ENCODE measurements at regions not wholly inside any gene's neighbourhood (a gene's known extent, or its start where the extent isn't known, plus 50 kb on each side); places are given as distances from the start of the nearest gene placed in this dataset.

GRCh38 chrX:9324676-9325075, 140.2 kb upstream of the TBL1X start:
- Histone ChIP-seq H3K23ac (ENCODE audit: low read depth, low read length) (no peak overlapping the region), H3K27ac (ENCODE audit: insufficient read depth, low read length) (no peak overlapping the region), H3K4me3 (ENCODE audit: insufficient read depth, low read depth, low read length) (no peak overlapping the region), H2BK15ac (ENCODE audit: low read depth, low read length) (no peak overlapping the region), H3K36me3 (ENCODE audit: control insufficient read depth, insufficient read depth, low read length) (no peaks in the 10 kb centered on the region), H3K4me1 (ENCODE audit: control insufficient read depth, insufficient read depth, low read length) (peaks cover 6% of the 10 kb centered on the region), H3K79me1 (ENCODE audit: low read depth in 1 of 2, low read length in 2 of 2) (no peaks in the 10 kb centered on the region), H2BK20ac (ENCODE audit: low read depth, low read length) (no peak overlapping the region), H2AFZ (replicated peaks; ENCODE audit: low read length, poor library complexity) (no peak overlapping the region), H3K9me3 (ENCODE audit: control insufficient read depth, insufficient read depth, low read length) (no peaks in the 10 kb centered on the region), H2BK120ac (ENCODE audit: low read depth, low read length) (no peak overlapping the region), H4K20me1 (ENCODE audit: insufficient read depth, low read length) (no peaks in the 10 kb centered on the region), H3K18ac (ENCODE audit: low read depth, low read length) (no peak overlapping the region), H2AK5ac (ENCODE audit: low read depth, low read length) (no peak overlapping the region), H3K4me2 (ENCODE audit: low read depth, low read length) (no peak overlapping the region), H2BK5ac (ENCODE audit: low read depth, low read length, poor library complexity, severe bottlenecking) (no peak overlapping the region), H3K27me3 (ENCODE audit: control insufficient read depth, insufficient read depth, low read length) (no peaks in the 10 kb centered on the region), H3K14ac (replicated peaks; ENCODE audit: low read depth, low read length) (no peak overlapping the region), H3K9ac (ENCODE audit: low read depth, low read length) (no peak overlapping the region), H3K56ac (ENCODE audit: extremely low read depth, insufficient read depth, low read length) (no peak overlapping the region), H4K5ac (ENCODE audit: low read depth, low read length) (no peak overlapping the region), H4K8ac (ENCODE audit: low read depth in 2 of 2, low read length in 2 of 2) (no peak overlapping the region), H3K9me1 (ENCODE audit: insufficient read depth, low read length) (peaks cover 6% of the 10 kb centered on the region), H3K4ac (ENCODE audit: low read depth, low read length) (no peak overlapping the region), H4K91ac (ENCODE audit: insufficient read depth, low read depth, low read length) (no peak overlapping the region), H2AK9ac (replicated peaks; ENCODE audit: low read depth, low read length, poor library complexity) (no peak overlapping the region)
- ChIA-PET CTCF (no interaction called here), POLR2A (ENCODE audit: unreplicated experiment) (no interaction called here)
- DNase-seq (no peak), ATAC-seq (ENCODE audit: low read depth) (no peak)
- no CpG with 5 or more reads among the region's 3 CpGs for WGBS, 2 experiments (ENCODE audit: extremely low coverage in 2 of 2, insufficient read length in 1 of 2)
- no TSS peak for BruUV-seq (replicated peaks)
- dilution Hi-C loops (cut with HindIII; ENCODE audit: low sequenced_read_pairs, unreplicated experiment) (no loop called here), intact Hi-C loops (cut with micrococcal nuclease) (no loop called here), in situ Hi-C loops (cut with MboI; ENCODE audit: low sequenced_read_pairs) (no loop called here)
- TF ChIP-seq NFE2L2 (IDR thresholded peaks at IDR 0.05; ENCODE audit: low read depth, low read length), result no peak
- TF ChIP-seq CEBPB (IDR thresholded peaks at IDR 0.05; ENCODE audit: low read depth, low read length), result no peak
- TF ChIP-seq CHD1 (IDR thresholded peaks at IDR 0.05; ENCODE audit: low read depth, low read length), result no peak
- TF ChIP-seq MXI1 (IDR thresholded peaks at IDR 0.05; ENCODE audit: borderline replicate concordance, low read depth, low read length), result no peak
- no peak for TF ChIP-seq MAFK (IDR thresholded peaks at IDR 0.05; ENCODE audit: low read depth, low read length)
- no peak for TF ChIP-seq MAZ (IDR thresholded peaks at IDR 0.05; ENCODE audit: borderline replicate concordance, low read depth, low read length)
- TF ChIP-seq RAD21 (IDR thresholded peaks at IDR 0.05; ENCODE audit: low read length), result no peak

All from IMR-90 (cell line).